ENCODE measurements at regions not wholly inside any gene's neighbourhood (a gene's known extent, or its start where the extent isn't known, plus 50 kb on each side); places are given as distances from the start of the nearest gene placed in this dataset.

GRCh38 chr2:219906114-219907010 lies 278.9 kb downstream of the SLC4A3 start:
- DNase-seq = no peak

GRCh38 chr2:219907011-219907365 lies 279.6 kb downstream of the SLC4A3 start:
- no peak for DNase-seq

GRCh38 chr2:219908538-219908937 lies 281.1 kb downstream of the SLC4A3 start:
- DNase-seq = no peak

- DNase-seq = no peak
Observed at GRCh38 chr2:219911541-219911940, 284.1 kb downstream of the SLC4A3 start.

GRCh38 chr2:219912491-219912921 lies 285.1 kb downstream of the SLC4A3 start:
- DNase-seq = peak; percentile 3

GRCh38 chr2:219914577-219914976 lies 287.1 kb downstream of the SLC4A3 start:
- DNase-seq = no peak

GRCh38 chr2:219916281-219916680 lies 288.9 kb downstream of the SLC4A3 start:
- peak; percentile 11 for DNase-seq

- DNase-seq = peak; percentile 34
Observed at GRCh38 chr2:219916726-219917440, 289.5 kb downstream of the SLC4A3 start.

- DNase-seq = no peak
Observed at GRCh38 chr2:219918254-219918653, 290.8 kb downstream of the SLC4A3 start.

GRCh38 chr2:219918944-219919343 lies 291.5 kb downstream of the SLC4A3 start:
- no peak for DNase-seq

GRCh38 chr2:219919506-219919905 lies 292.1 kb downstream of the SLC4A3 start:
- DNase-seq = no peak

GRCh38 chr2:219929835-219930234 lies 302.4 kb downstream of the SLC4A3 start:
- no peak for DNase-seq

- DNase-seq = no peak
Observed at GRCh38 chr2:219939647-219940046, 312.2 kb downstream of the SLC4A3 start.

- DNase-seq = no peak
Observed at GRCh38 chr2:219944866-219945265, 317.4 kb downstream of the SLC4A3 start.

GRCh38 chr2:219946021-219946420 lies 318.6 kb downstream of the SLC4A3 start:
- DNase-seq = no peak

GRCh38 chr2:219946529-219946928 lies 319.1 kb downstream of the SLC4A3 start:
- no peak for DNase-seq

GRCh38 chr2:219947575-219947974 lies 320.1 kb downstream of the SLC4A3 start:
- DNase-seq = no peak

- DNase-seq = no peak
Observed at GRCh38 chr2:219949053-219949452, 321.6 kb downstream of the SLC4A3 start.

- no peak for DNase-seq
Observed at GRCh38 chr2:219951099-219951498, 323.7 kb downstream of the SLC4A3 start.

- DNase-seq = no peak
Observed at GRCh38 chr2:219954331-219954730, 326.9 kb downstream of the SLC4A3 start.

GRCh38 chr2:219957820-219958219 lies 330.4 kb downstream of the SLC4A3 start:
- no peak for DNase-seq

- DNase-seq = no peak
Observed at GRCh38 chr2:219958941-219959340, 331.5 kb downstream of the SLC4A3 start.

GRCh38 chr2:219959471-219959870 lies 332.0 kb downstream of the SLC4A3 start:
- DNase-seq = no peak

- DNase-seq = no peak
Observed at GRCh38 chr2:219961947-219962498, 334.6 kb downstream of the SLC4A3 start.
